DMS 273 treated with DMSO at 0.1 percent for 48 hours (cell line): ENCODE measurements at regions not wholly inside any gene's neighbourhood (a gene's known extent, or its start where the extent isn't known, plus 50 kb on each side); places are given as distances from the start of the nearest gene placed in this dataset.

Source experiments
- DNase-seq: peaks from one replicate; lab custom pipeline; 2025; lab: John Stamatoyannopoulos, UW

GRCh38 chr5:109917154-109917546, 227.4 kb downstream of the MAN2A1 start:
- DNase-seq, result no peak

GRCh38 chr5:109917966-109918365, 228.2 kb downstream of the MAN2A1 start:
- DNase-seq, result no peak

GRCh38 chr5:109920736-109921135, 231.0 kb downstream of the MAN2A1 start:
- DNase-seq, result no peak

GRCh38 chr5:109921735-109922380, 232.1 kb downstream of the MAN2A1 start:
- no peak for DNase-seq

- DNase-seq, result no peak
These were observed 232.8 kb downstream of the MAN2A1 start for GRCh38 chr5:109922381-109922995.

- DNase-seq, result no peak
These were observed 233.5 kb downstream of the MAN2A1 start for GRCh38 chr5:109923205-109923604.

- DNase-seq, result no peak
These were observed 234.7 kb downstream of the MAN2A1 start for GRCh38 chr5:109924237-109925107.

- no peak for DNase-seq
These were observed 237.9 kb downstream of the MAN2A1 start for GRCh38 chr5:109927639-109928038.

- DNase-seq, result no peak
These were observed 238.3 kb downstream of the MAN2A1 start for GRCh38 chr5:109928046-109928445.

- DNase-seq, result no peak
These were observed 239.1 kb downstream of the MAN2A1 start for GRCh38 chr5:109928811-109929210.

GRCh38 chr5:109929376-109929775, 239.6 kb downstream of the MAN2A1 start:
- no peak for DNase-seq

- no peak for DNase-seq
These were observed 240.2 kb downstream of the MAN2A1 start for GRCh38 chr5:109929911-109930310.

GRCh38 chr5:109931049-109931780, 241.5 kb downstream of the MAN2A1 start:
- no peak for DNase-seq

GRCh38 chr5:109935833-109936490, 246.2 kb downstream of the MAN2A1 start:
- no peak for DNase-seq

- DNase-seq, result no peak
These were observed 247.3 kb downstream of the MAN2A1 start for GRCh38 chr5:109936996-109937395.

- no peak for DNase-seq
These were observed 248.2 kb downstream of the MAN2A1 start for GRCh38 chr5:109937951-109938350.

GRCh38 chr5:109938453-109938852, 248.7 kb downstream of the MAN2A1 start:
- no peak for DNase-seq

GRCh38 chr5:109939116-109939682, 249.5 kb downstream of the MAN2A1 start:
- DNase-seq, result no peak

GRCh38 chr5:109942646-109943045, 252.9 kb downstream of the MAN2A1 start:
- DNase-seq, result no peak

GRCh38 chr5:109943701-109944235, 254.0 kb downstream of the MAN2A1 start:
- no peak for DNase-seq

- DNase-seq, result no peak
These were observed 254.7 kb downstream of the MAN2A1 start for GRCh38 chr5:109944461-109944860.
